ENCODE measurements at regions not wholly inside any gene's neighbourhood (a gene's known extent, or its start where the extent isn't known, plus 50 kb on each side); places are given as distances from the start of the nearest gene placed in this dataset.
"Not testable (repeated sequence)": the region's sequence is repeated elsewhere in the genome, so short reads cannot be mapped to it uniquely, and the experiment has no call there.

DNA sequence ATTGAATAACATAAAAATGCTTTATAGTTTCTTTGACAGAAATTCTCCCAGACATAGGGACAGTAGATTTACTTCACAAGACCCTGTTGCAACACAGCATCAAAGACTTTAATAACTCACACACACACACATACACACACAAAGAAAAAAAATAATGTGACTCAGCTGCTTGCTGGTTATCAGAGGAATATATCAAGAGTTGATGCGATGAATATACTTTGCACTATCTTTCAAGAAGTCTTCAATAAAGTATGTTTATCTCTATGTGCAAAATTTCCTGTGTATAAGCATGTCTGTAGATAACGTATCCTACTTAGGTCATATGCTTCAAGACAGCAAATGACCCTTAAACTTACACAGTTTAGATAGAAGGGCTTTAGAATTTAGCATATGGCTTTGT is 243.1 kb downstream of the ARL4A start:
- Histone ChIP-seq H3K27ac (ENCODE audit: low read length) (no peak overlapping the region), H3K36me3 (replicated peaks; ENCODE audit: low read depth, low read length) (no peaks in the 10 kb centered on the region), H4K20me1 (ENCODE audit: insufficient read depth, low read length) (no peaks in the 10 kb centered on the region), H3K4me1 (ENCODE audit: low read length) (no peaks in the 10 kb centered on the region), H3K79me2 (ENCODE audit: low read length) (no peaks in the 10 kb centered on the region), H2AFZ (ENCODE audit: low read depth, low read length) (no peak overlapping the region), H3K4me2 (ENCODE audit: low read length) (no peak overlapping the region), H3K9ac (ENCODE audit: low read length) (no peak overlapping the region), H3K27me3 (ENCODE audit: low read depth, low read length) (no peaks in the 10 kb centered on the region), H3K9me3 (ENCODE audit: insufficient read depth, low read length) (no peaks in the 10 kb centered on the region), H3K4me3 (ENCODE audit: low read length) (no peak overlapping the region)
- TF ChIP-seq EZH2phosphoT487 (IDR thresholded peaks at IDR 0.05; ENCODE audit: low read depth) (no peak), CTCF (IDR thresholded peaks at IDR 0.05; ENCODE audit: low read depth, low read length) (no peak)

- not testable (repeated sequence) for H2AFZ ChIP-seq (ENCODE audit: low read depth, low read length); H3K9me3 ChIP-seq (ENCODE audit: insufficient read depth, low read length); H3K27me3 ChIP-seq (ENCODE audit: low read depth, low read length); H3K27ac ChIP-seq (ENCODE audit: low read length); H3K4me1 ChIP-seq (ENCODE audit: low read length); H3K9ac ChIP-seq (ENCODE audit: low read length); H3K36me3 ChIP-seq (replicated peaks; ENCODE audit: low read depth, low read length); H3K79me2 ChIP-seq (ENCODE audit: low read length); H3K4me2 ChIP-seq (ENCODE audit: low read length); H4K20me1 ChIP-seq (ENCODE audit: insufficient read depth, low read length); H3K4me3 ChIP-seq (ENCODE audit: low read length)
These were observed 244.0 kb downstream of the ARL4A start for GRCh38 chr7:12931465-12931864.

DNA sequence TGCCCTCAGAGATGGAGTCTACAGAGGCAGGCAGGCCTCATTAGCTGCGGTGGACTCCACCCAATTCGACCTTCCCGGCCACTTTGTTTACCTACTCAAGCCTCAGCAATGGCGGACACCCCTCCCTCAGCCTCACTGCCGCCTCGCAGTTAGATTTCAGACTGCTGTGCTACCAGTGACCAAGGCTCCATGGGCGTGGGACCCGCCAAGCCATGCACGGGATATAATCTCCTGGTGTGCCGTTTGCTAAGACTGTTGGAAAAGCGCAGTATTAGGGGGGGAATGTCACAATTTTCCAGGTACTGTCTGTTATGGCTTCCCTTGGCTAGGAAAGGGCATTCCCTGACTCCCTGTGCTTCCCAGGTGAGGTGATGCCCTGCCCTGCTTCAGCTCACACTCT is 252.3 kb downstream of the ARL4A start:
- Histone ChIP-seq H3K4me1 (ENCODE audit: low read length) (no peaks in the 10 kb centered on the region), H4K20me1 (ENCODE audit: insufficient read depth, low read length) (no peaks in the 10 kb centered on the region), H3K4me2 (ENCODE audit: low read length) (no peak overlapping the region), H3K79me2 (ENCODE audit: low read length) (no peaks in the 10 kb centered on the region), H3K27ac (ENCODE audit: low read length) (no peak overlapping the region), H2AFZ (ENCODE audit: low read depth, low read length) (no peak overlapping the region), H3K9ac (ENCODE audit: low read length) (no peak overlapping the region), H3K4me3 (ENCODE audit: low read length) (no peak overlapping the region), H3K9me3 (ENCODE audit: insufficient read depth, low read length) (no peaks in the 10 kb centered on the region), H3K27me3 (ENCODE audit: low read depth, low read length) (no peaks in the 10 kb centered on the region), H3K36me3 (replicated peaks; ENCODE audit: low read depth, low read length) (no peaks in the 10 kb centered on the region)
- TF ChIP-seq EZH2phosphoT487 (IDR thresholded peaks at IDR 0.05; ENCODE audit: low read depth), result no peak
- TF ChIP-seq CTCF (IDR thresholded peaks at IDR 0.05; ENCODE audit: low read depth, low read length), result no peak

DNA sequence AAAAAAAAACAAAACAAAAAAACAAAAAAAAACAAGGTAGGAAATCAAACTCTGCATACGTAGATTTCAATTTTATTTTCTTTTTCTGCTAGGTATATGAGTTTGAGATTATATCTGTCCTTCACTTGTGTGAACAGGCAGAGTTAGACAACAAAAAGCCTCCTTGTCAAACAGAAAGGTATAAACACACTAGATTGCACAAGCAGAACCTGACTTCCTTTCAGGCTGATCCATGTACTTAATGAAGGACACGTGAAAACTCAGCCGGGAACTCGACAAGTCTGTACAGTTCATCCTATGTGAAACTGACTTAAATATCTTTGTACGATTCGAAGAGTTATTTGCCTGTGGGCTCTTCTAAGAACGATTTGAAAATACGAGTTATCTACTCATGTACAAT is 254.1 kb downstream of the ARL4A start:
- H3K4me2 ChIP-seq (ENCODE audit: low read length), result no peak overlapping the region
- H3K9me3 ChIP-seq (ENCODE audit: insufficient read depth, low read length), result no peaks in the 10 kb centered on the region
- no peak overlapping the region for H2AFZ ChIP-seq (ENCODE audit: low read depth, low read length)
- H3K36me3 ChIP-seq (replicated peaks; ENCODE audit: low read depth, low read length), result no peaks in the 10 kb centered on the region
- no peaks in the 10 kb centered on the region for H4K20me1 ChIP-seq (ENCODE audit: insufficient read depth, low read length)
- no peak overlapping the region for H3K9ac ChIP-seq (ENCODE audit: low read length)
- H3K4me3 ChIP-seq (ENCODE audit: low read length), result no peak overlapping the region
- TF ChIP-seq EZH2phosphoT487 (IDR thresholded peaks at IDR 0.05; ENCODE audit: low read depth), result no peak
- TF ChIP-seq CTCF (IDR thresholded peaks at IDR 0.05; ENCODE audit: low read depth, low read length), result no peak
- H3K27me3 ChIP-seq (ENCODE audit: low read depth, low read length), result no peaks in the 10 kb centered on the region
- no peaks in the 10 kb centered on the region for H3K4me1 ChIP-seq (ENCODE audit: low read length)
- H3K27ac ChIP-seq (ENCODE audit: low read length), result no peak overlapping the region
- no peaks in the 10 kb centered on the region for H3K79me2 ChIP-seq (ENCODE audit: low read length)

DNA sequence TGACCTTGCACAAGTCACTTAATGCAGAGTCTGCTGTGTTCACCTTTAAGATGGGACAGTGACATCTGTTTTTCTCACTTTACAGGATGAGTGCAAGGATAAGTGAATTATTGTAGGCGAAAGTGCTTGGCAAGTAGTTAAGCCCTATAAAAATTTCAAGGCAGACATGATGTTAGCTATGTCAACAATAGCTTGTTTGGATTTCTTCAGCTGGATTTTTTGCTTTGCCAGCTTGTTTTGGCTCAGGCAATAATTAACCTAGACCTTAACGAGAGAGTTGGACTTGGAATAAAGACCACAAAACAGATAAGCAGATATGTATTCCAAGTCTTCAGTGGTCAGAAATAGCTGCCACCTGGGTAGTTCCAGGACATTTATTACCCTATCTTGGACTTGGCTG is 255.2 kb downstream of the ARL4A start:
- Histone ChIP-seq H3K27me3 (ENCODE audit: low read depth, low read length) (no peaks in the 10 kb centered on the region), H3K4me3 (ENCODE audit: low read length) (no peak overlapping the region), H3K4me1 (ENCODE audit: low read length) (no peaks in the 10 kb centered on the region), H3K9me3 (ENCODE audit: insufficient read depth, low read length) (no peaks in the 10 kb centered on the region), H3K4me2 (ENCODE audit: low read length) (no peak overlapping the region), H4K20me1 (ENCODE audit: insufficient read depth, low read length) (no peaks in the 10 kb centered on the region), H3K79me2 (ENCODE audit: low read length) (no peaks in the 10 kb centered on the region), H2AFZ (ENCODE audit: low read depth, low read length) (no peak overlapping the region), H3K36me3 (replicated peaks; ENCODE audit: low read depth, low read length) (no peaks in the 10 kb centered on the region), H3K27ac (ENCODE audit: low read length) (no peak overlapping the region), H3K9ac (ENCODE audit: low read length) (no peak overlapping the region)
- TF ChIP-seq CTCF (IDR thresholded peaks at IDR 0.05; ENCODE audit: low read depth, low read length), result no peak
- no peak for TF ChIP-seq EZH2phosphoT487 (IDR thresholded peaks at IDR 0.05; ENCODE audit: low read depth)

All from OCI-LY3 (cell line).